GM18517 (cell line): ENCODE measurements at regions not wholly inside any gene's neighbourhood (a gene's known extent, or its start where the extent isn't known, plus 50 kb on each side); places are given as distances from the start of the nearest gene placed in this dataset.
A peak's percentile ranks its signal among the peaks of the same experiment; 100 is the strongest.

ENCODE experiments used
- ATAC-seq: cut with Tn5 transposase; IDR thresholded peaks from one replicate; pipeline ENCODE4 v1.9.1; 2021; ENCODE audit warnings: mild to moderate bottlenecking, moderate library complexity; ENCODE audit not compliant: unreplicated experiment

GRCh38 chr6:139625081-139625939, 250.9 kb upstream of the CITED2 start:
- ATAC-seq: no peak

GRCh38 chr6:139623372-139623771, 248.9 kb upstream of the CITED2 start:
- ATAC-seq: no peak

GRCh38 chr6:139613496-139613895, 239.0 kb upstream of the CITED2 start:
- ATAC-seq: no peak

GRCh38 chr6:139612135-139612465, 237.7 kb upstream of the CITED2 start:
- no peak for ATAC-seq

- ATAC-seq: no peak
These were observed 237.1 kb upstream of the CITED2 start for GRCh38 chr6:139611327-139612134.

GRCh38 chr6:139608466-139609261, 234.2 kb upstream of the CITED2 start:
- no peak for ATAC-seq

GRCh38 chr6:139605350-139605749, 230.9 kb upstream of the CITED2 start:
- ATAC-seq: no peak

GRCh38 chr6:139603581-139603980, 229.1 kb upstream of the CITED2 start:
- ATAC-seq: no peak

- ATAC-seq: no peak
These were observed 228.1 kb upstream of the CITED2 start for GRCh38 chr6:139602577-139602976.

- peak; percentile 99 for ATAC-seq
These were observed 226.5 kb upstream of the CITED2 start for GRCh38 chr6:139600919-139601475.

- peak; percentile 26 for ATAC-seq
These were observed 225.9 kb upstream of the CITED2 start for GRCh38 chr6:139600343-139600742.

- ATAC-seq: no peak
These were observed 223.6 kb upstream of the CITED2 start for GRCh38 chr6:139597771-139598755.

GRCh38 chr6:139597087-139597763, 222.8 kb upstream of the CITED2 start:
- ATAC-seq: no peak

- ATAC-seq: no peak
These were observed 220.7 kb upstream of the CITED2 start for GRCh38 chr6:139595183-139595582.

GRCh38 chr6:139594333-139594965, 220.0 kb upstream of the CITED2 start:
- no peak for ATAC-seq

GRCh38 chr6:139593081-139593480, 218.6 kb upstream of the CITED2 start:
- no peak for ATAC-seq

- ATAC-seq: no peak
These were observed 217.6 kb upstream of the CITED2 start for GRCh38 chr6:139592011-139592410.

- no peak for ATAC-seq
These were observed 216.8 kb upstream of the CITED2 start for GRCh38 chr6:139591075-139591865.
